ENCODE measurements at regions not wholly inside any gene's neighbourhood (a gene's known extent, or its start where the extent isn't known, plus 50 kb on each side); places are given as distances from the start of the nearest gene placed in this dataset.
"Not testable (repeated sequence)": the region's sequence is repeated elsewhere in the genome, so short reads cannot be mapped to it uniquely, and the experiment has no call there.

DNA sequence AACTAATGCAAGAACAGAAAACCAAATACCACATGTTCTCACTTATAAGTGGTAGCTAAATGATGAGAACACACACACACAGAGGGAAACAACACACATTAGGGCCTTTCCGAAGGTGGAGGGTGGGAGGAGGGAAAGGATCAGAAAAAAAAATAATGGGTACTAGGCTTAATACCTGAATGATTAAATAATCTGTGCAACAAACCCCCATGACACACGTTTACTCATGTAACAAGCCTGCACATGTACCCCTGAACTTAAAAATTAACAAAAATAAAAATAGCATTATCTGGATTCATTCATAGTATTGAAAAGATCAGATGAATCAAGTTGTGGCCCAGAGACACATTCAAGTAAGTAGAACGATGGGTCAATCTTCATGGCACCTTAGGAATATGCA, 159.5 kb upstream of the POT1 start:
- DNase-seq, result no peak

- DNase-seq, result no peak
Measured at GRCh38 chr7:125088555-125088954, 158.9 kb upstream of the POT1 start.

GRCh38 chr7:125085084-125085483, 155.5 kb upstream of the POT1 start:
- DNase-seq, result no peak

DNA sequence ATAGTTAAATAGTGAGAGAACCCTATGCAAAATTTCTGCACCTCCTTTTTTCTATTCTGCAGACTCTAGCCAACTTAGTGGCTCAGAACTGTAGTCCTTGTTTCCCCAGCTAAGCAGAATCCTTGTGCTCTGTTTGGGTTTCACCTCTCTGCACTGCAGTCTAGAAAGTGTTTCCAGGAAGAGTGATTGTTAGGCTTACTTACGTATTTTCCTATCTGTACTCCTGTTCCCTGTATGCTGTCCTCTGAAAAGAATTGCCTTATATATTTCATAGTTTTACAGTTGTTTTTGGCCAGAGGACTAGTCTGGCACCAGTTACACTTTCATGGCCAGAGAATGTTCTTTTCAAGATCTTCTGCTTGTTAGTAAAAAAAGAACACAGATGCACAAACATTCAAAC, 154.6 kb upstream of the POT1 start:
- DNase-seq, result no peak

DNA sequence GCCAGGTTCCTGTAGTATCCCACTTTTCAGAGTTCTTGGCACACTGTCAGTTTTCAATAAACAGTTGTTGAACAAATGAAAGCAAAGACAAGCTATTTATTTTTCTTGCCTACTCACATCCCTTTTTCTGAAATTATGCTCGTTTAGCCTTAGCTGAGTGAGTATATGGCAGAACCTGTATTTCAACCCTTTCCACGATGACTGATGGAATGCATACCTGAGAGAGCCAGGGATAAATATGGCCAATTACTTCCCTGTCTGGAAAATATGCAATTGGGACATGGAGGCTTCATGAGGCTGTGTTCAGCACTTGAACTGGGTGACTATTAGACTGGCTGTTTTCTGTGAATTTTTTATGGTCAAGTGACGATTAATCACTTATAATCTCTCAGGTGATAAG, 144.5 kb upstream of the POT1 start:
- DNase-seq, result no peak

DNA sequence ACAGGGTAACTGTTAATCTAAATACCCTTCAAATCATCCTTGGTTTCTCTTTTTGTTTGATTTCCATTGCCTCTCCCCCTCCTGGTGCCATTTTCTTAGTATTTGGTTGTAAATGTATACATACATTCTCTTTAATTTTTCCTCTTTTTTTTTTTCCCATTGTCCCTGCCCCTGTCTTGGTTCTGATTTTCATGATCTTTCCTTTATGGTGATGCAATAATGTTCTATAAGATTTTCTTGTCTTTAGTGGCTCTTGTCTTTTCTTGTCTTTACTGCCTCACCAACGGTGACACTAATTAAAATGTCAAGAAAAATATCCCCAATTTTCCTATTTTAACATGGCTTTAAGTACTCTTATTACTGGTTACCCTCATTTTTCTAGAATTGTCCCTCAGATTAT, 135.9 kb upstream of the POT1 start:
- DNase-seq, result no peak

DNA sequence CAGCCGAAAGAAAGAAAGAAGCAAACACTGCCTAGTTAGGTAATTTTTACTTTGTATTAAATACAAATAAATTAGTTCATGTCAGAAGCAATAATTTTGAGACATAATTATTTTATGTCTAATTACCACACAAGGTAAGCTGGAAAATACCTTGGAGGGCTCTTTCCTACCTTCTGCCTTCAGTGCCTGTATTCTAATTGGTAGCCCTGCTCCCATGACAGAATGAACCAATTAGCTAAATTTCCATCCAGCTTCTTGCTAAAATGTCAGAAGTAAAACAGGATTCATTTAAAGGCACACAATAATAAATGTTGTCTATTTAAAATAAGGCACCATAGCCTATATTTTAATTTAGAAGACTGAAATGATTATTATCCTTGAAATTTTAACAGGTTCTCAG, 135.4 kb upstream of the POT1 start:
- no peak for DNase-seq

- DNase-seq, result no peak
Measured at GRCh38 chr7:125061776-125062397, 132.3 kb upstream of the POT1 start.

DNA sequence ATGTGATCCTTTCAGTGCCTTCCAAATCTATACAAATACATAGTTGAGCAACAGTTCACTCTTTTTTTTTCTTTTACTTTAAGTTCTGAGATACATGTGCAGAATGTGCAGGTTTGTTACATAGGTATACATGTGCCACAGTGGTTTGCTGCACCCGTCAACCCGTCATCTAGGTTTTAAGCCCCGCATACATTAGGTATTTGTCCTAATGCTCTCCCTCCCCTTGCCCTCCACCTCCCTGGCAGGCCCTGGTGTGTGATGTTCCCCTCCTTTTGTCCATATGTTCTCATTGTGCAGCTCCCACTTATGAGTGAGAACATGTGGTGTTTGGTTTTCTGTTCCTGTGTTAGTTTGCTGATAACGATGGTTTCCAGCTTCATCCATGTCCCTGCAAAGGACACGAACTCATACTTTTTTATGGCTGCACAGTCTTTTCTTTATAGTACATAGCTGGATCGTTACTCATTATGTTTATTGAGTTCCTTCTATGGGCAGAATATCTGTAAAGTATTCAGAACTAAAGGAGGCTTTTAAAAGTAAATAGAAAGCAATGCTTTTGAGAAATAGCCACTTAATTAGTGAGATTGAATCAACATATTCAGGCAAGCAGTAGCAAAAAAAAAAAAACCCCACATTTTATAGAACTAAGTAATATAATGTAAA, 131.6 kb upstream of the POT1 start:
- not testable (repeated sequence) for DNase-seq

DNA sequence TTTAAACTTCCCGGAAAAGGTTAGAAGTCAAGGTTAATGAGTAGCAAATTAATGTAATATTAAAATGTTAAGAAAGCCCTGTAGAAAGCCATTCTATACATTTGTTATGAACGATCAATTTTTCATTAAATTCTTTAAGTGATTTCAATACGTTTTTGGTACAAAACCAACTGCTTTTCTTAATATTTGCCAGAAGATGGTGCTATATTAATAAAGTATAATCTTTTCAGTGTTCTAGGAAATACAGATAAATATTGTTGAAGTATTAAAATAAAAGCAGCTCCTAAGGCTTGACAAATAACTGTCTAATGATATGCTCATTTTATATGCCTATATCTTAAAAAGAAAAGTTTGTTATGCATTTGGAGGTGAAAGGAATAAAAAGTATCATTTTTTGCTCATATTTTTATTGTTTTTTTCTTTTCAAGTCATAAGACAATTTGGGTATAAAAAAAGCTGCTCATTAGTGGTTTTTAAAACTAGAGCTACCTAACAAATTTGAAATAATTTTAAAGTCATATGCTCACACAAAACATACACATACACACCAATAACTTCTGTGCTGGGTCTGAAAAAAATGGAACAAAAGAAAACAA, 130.3 kb upstream of the POT1 start:
- no peak for DNase-seq

DNA sequence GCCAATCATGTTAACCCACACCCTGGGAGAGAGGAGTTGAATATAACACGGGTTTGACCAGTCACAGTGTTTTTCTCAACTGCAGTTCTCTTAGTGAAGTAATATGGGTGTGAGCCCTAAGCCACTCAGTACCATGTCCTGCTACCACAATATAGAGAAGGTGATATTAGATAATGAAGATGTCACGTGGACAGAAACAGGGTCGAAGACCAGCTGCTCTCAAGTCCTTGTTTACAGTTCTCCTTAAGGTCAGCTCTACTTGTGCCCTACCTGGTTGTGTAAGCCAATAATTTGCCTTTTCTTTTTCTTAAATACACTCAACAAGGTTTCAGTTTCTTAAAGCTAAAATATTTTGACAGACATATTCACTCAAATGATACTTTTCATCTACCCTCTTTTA, 128.3 kb upstream of the POT1 start:
- DNase-seq, result no peak

- DNase-seq, result no peak
Measured at GRCh38 chr7:125055376-125055775, 125.8 kb upstream of the POT1 start.

DNA sequence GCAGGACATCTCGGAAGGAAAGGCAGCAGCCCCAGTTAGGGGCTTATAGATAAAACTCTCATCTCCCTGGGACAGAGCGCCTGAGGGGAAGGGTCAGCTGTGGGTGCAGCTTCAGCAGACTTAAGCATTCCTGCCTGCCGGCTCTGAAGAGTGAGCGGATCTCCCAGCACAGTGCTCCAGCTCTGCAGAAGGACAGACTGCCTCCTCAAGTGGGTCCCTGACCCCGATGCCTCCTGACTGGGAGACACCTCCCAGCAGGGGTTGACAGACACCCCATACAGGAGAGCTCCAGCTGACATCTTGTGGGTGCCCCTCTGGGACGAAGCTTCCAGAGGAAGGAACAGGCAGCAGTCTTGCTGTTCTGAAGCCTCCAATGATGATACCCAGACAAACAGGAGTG, 117.1 kb upstream of the POT1 start:
- no peak for DNase-seq

DNA sequence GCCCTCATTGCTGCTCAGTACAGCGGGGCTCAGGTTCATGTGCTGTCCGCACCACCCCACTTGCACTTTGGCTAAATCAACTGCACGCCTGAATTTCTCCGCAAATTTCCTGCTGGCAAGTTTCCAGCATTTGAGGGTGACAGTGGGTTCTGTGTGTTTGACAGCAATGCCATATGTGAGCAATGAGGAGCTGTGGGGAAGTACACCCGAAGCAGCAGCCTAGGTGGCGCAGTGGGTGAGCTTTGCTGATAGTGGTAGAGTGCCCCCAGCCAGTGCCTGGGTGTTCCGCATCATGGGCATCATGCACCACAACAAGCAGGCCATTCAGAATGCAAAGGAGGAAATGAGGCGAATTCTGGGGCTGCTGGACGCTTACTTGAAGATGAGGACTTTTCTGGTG, 103.9 kb upstream of the POT1 start:
- DNase-seq, result no peak

DNA sequence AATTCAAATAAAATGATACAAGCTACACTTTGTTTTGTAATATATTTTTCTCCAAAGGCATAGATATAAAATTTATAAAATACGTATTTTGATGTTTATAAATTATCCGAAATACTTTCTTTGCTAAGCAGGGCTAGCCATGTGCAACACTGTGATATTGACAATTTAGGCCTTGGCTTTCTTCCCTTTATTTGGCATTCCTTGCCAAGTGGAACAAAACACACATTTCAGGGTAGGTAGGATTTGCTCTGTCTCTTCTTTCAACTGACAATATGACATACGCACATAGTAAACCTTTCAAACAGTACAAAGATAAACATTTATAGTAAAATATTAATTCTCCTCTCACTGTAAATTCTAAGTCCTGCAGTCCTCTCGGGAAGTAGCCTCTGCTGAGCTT, 103.3 kb upstream of the POT1 start:
- DNase-seq, result no peak

GRCh38 chr7:125030756-125031387, 101.2 kb upstream of the POT1 start:
- DNase-seq, result no peak

DNA sequence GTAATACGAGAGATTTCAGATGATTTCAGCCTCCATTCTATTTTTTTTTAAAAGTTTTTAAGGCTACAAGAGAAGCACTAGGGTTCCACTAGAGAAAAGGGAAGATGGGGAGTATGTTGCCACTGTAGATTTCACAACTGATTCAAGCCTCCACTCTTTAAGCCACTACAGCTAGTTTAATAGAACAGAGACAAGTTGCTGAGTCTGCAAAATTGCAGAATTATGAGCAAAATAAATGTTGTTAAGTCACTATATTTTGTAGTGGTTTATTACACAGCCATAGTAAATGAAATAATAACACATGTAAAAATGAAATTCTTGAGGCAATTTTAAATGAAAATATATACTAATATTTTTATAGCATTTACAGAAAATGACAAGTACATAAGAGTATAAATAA, 96.0 kb upstream of the POT1 start:
- no peak for DNase-seq

DNA sequence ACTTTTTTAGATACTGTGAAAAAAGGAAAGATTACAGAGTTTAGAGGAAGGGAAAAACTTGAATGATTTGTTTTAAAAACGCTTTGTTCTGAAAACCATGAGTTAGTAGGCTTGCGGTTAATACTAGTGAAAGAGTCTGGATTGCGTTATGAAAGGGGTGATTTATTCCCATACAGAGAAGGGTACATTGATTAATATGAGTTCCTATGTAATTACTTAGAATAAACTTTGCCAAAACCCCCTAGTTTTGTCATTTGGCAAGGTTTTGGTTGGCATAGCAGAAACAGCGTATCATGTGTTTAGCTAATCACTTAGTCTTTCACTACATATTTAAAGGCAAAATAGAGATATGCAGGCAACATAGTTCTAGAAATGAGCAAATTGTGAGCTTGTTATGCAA, 91.2 kb upstream of the POT1 start:
- DNase-seq, result no peak

DNA sequence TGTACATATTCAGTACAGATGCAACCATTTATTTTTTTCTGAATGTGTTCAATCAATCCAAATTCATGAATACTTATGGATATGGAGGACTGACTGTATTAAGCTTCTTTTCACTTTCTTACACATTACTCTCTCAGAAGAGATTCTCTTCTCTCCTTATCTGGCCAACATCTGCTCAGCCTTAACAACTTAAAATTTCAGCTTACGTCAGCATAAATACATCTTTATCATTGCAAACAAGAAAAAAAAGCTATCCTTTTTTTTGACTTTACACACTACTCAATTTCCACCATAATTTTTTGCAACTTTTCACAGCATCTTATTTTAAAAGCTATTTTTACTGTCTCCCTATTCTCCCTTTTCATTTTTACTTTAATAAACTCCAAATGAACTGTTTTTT, 80.9 kb upstream of the POT1 start:
- no peak for DNase-seq

- DNase-seq, result no peak
Measured at GRCh38 chr7:124996778-124997177, 67.2 kb upstream of the POT1 start.

DNA sequence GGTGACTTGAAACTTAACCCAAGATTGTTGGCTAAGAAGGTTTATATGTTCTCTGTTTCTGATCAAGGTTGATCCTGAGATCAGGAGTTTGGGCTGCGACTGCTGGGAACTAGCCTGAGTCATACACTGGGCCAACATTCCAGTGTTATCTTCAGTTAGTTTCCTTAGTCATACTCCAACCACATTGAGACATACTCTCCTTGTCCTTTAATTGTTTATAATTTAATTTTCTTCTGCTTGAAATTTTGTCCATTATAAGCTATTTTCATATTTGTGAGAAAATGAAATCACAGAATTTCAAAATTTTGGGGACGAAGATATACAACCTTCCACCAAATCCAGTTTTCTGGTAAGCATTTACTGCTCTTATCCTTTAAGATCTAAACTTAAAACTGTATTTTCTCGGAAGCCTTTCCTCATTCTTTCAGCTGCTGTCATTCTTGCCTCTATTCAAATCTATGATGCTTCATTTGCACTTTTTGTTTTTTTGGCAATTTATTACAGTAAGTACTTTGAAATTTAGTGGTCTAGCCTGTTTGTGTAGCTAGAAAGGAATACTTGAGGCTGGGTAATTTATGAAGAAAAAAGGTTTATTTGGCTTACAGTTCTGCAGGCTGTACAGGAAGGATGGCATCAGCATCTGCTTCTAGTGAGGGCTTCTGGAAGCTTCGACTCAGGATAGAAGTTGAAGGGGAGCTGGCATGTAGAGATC, 63.4 kb upstream of the POT1 start:
- DNase-seq, result no peak

GRCh38 chr7:124989911-124990310, 60.3 kb upstream of the POT1 start:
- DNase-seq, result no peak

Data from SIG-M5 (cell line).